GM21576 (cell line): ENCODE measurements at regions not wholly inside any gene's neighbourhood (a gene's known extent, or its start where the extent isn't known, plus 50 kb on each side); places are given as distances from the start of the nearest gene placed in this dataset.
A peak's percentile ranks its signal among the peaks of the same experiment; 100 is the strongest.
"Not testable (repeated sequence)": the region's sequence is repeated elsewhere in the genome, so short reads cannot be mapped to it uniquely, and the experiment has no call there.

Experiments used
- ATAC-seq: cut with Tn5 transposase; IDR thresholded peaks from one replicate; pipeline ENCODE4 v1.9.1; 2021; ENCODE audit warnings: mild to moderate bottlenecking, moderate library complexity; ENCODE audit not compliant: unreplicated experiment

- no peak for ATAC-seq
These were observed 431.3 kb downstream of the MRPL39 start for GRCh38 chr21:25175938-25176337.

- ATAC-seq, result no peak
These were observed 435.8 kb downstream of the MRPL39 start for GRCh38 chr21:25171438-25171837.

GRCh38 chr21:25170681-25171080 lies 436.6 kb downstream of the MRPL39 start:
- ATAC-seq, result no peak

GRCh38 chr21:25169370-25169769 lies 437.9 kb downstream of the MRPL39 start:
- ATAC-seq, result no peak

GRCh38 chr21:25166904-25167303 lies 440.4 kb downstream of the MRPL39 start:
- ATAC-seq, result not testable (repeated sequence)

- ATAC-seq, result no peak
These were observed 445.7 kb downstream of the MRPL39 start for GRCh38 chr21:25161571-25161970.

- ATAC-seq, result not testable (repeated sequence)
These were observed 452.3 kb downstream of the MRPL39 start for GRCh38 chr21:25155020-25155419.

- no peak for ATAC-seq
These were observed 458.3 kb downstream of the MRPL39 start for GRCh38 chr21:25149022-25149421.

GRCh38 chr21:25139414-25139813 lies 467.9 kb downstream of the MRPL39 start:
- ATAC-seq, result no peak

GRCh38 chr21:25133939-25134338 lies 473.3 kb downstream of the MRPL39 start:
- no peak for ATAC-seq

- no peak for ATAC-seq
These were observed 479.5 kb downstream of the MRPL39 start for GRCh38 chr21:25127811-25128210.

- no peak for ATAC-seq
These were observed 480.3 kb downstream of the MRPL39 start for GRCh38 chr21:25127007-25127406.

GRCh38 chr21:25126564-25126963 lies 480.7 kb downstream of the MRPL39 start:
- ATAC-seq, result no peak

GRCh38 chr21:25118648-25119047 lies 488.6 kb downstream of the MRPL39 start:
- ATAC-seq, result no peak

GRCh38 chr21:25115021-25115420 lies 492.3 kb downstream of the MRPL39 start:
- peak; percentile 90 for ATAC-seq

GRCh38 chr21:25107708-25108107 lies 499.6 kb downstream of the MRPL39 start:
- no peak for ATAC-seq

- ATAC-seq, result no peak
These were observed 503.6 kb downstream of the MRPL39 start for GRCh38 chr21:25103500-25104207.

GRCh38 chr21:25097648-25098047 lies 509.6 kb downstream of the MRPL39 start:
- ATAC-seq, result no peak

- ATAC-seq, result no peak
These were observed 512.6 kb downstream of the MRPL39 start for GRCh38 chr21:25094695-25095094.

GRCh38 chr21:25092441-25093011 lies 514.8 kb downstream of the MRPL39 start:
- ATAC-seq, result no peak

- ATAC-seq, result no peak
These were observed 526.2 kb downstream of the MRPL39 start for GRCh38 chr21:25081096-25081495.

GRCh38 chr21:25080661-25081060 lies 526.6 kb downstream of the MRPL39 start:
- ATAC-seq, result no peak

- ATAC-seq, result no peak
These were observed 527.1 kb downstream of the MRPL39 start for GRCh38 chr21:25080141-25080540.
